ENCODE measurements at regions not wholly inside any gene's neighbourhood (a gene's known extent, or its start where the extent isn't known, plus 50 kb on each side); places are given as distances from the start of the nearest gene placed in this dataset.
"Not testable (repeated sequence)": the region's sequence is repeated elsewhere in the genome, so short reads cannot be mapped to it uniquely, and the experiment has no call there.

GRCh38 chr22:15880926-15881325 is 191.1 kb downstream of the POTEH start:
- H3K27ac ChIP-seq (ENCODE audit: low read length); H3F3A ChIP-seq (ENCODE audit: low read length, unreplicated experiment); DNase-seq; POLR2A ChIA-PET (ENCODE audit: unreplicated experiment); H3K9me2 ChIP-seq (replicated peaks; ENCODE audit: low read length); H4K20me1 ChIP-seq (ENCODE audit: low read length); H3K27me3 ChIP-seq (ENCODE audit: low read length); H3K79me2 ChIP-seq (ENCODE audit: low read length); H3K4me2 ChIP-seq (ENCODE audit: low read length); BruUV-seq (replicated peaks); H3K4me3 ChIP-seq (ENCODE audit: low read length); ATAC-seq; intact Hi-C loops (cut with micrococcal nuclease); H3K9me3 ChIP-seq (ENCODE audit: low read length); H3K4me1 ChIP-seq (ENCODE audit: insufficient read depth, low read length); H3K9ac ChIP-seq (ENCODE audit: low read length); H2AFZ ChIP-seq (ENCODE audit: low read length); CTCF ChIA-PET; H3K36me3 ChIP-seq (ENCODE audit: low read depth, low read length): not testable (repeated sequence)

DNA sequence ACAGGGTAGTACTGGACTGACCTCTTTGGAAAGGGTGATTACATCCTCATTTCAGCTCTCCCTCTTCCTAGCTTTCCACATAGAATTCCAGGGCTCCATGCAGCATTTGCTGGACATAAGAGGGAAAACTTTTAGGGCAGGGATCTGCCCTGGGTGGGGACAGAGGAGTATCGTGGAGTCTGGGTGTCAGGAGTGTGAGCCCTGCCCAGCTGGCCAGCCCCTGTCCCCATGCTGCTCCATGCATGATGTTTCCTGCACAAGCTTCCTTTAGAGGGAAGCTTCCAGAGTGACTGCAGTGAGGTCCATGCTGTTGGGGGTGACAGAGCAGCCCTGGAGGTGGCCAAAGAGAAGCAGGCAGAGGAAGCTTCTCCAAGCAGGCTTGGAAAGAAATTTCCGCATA is 214.5 kb downstream of the POTEH start:
- POLR2A ChIA-PET (ENCODE audit: unreplicated experiment); H3K4me3 ChIP-seq (ENCODE audit: low read length); H3K9me3 ChIP-seq (ENCODE audit: low read length); intact Hi-C loops (cut with micrococcal nuclease); H3K4me1 ChIP-seq (ENCODE audit: insufficient read depth, low read length); H3K27me3 ChIP-seq (ENCODE audit: low read length); H3K36me3 ChIP-seq (ENCODE audit: low read depth, low read length); ATAC-seq; H3K79me2 ChIP-seq (ENCODE audit: low read length); H4K20me1 ChIP-seq (ENCODE audit: low read length); H2AFZ ChIP-seq (ENCODE audit: low read length); BruUV-seq (replicated peaks); H3K27ac ChIP-seq (ENCODE audit: low read length); DNase-seq; H3F3A ChIP-seq (ENCODE audit: low read length, unreplicated experiment); H3K4me2 ChIP-seq (ENCODE audit: low read length); H3K9ac ChIP-seq (ENCODE audit: low read length); CTCF ChIA-PET; H3K9me2 ChIP-seq (replicated peaks; ENCODE audit: low read length): not testable (repeated sequence)

GRCh38 chr22:15911704-15912103 is 221.9 kb downstream of the POTEH start:
- H3K36me3 ChIP-seq (ENCODE audit: low read depth, low read length); H4K20me1 ChIP-seq (ENCODE audit: low read length); H2AFZ ChIP-seq (ENCODE audit: low read length); CTCF ChIA-PET; H3K9ac ChIP-seq (ENCODE audit: low read length); H3K9me3 ChIP-seq (ENCODE audit: low read length); BruUV-seq (replicated peaks); H3F3A ChIP-seq (ENCODE audit: low read length, unreplicated experiment); H3K4me2 ChIP-seq (ENCODE audit: low read length); H3K4me3 ChIP-seq (ENCODE audit: low read length); H3K4me1 ChIP-seq (ENCODE audit: insufficient read depth, low read length); DNase-seq; H3K27ac ChIP-seq (ENCODE audit: low read length); ATAC-seq; POLR2A ChIA-PET (ENCODE audit: unreplicated experiment); H3K27me3 ChIP-seq (ENCODE audit: low read length); H3K9me2 ChIP-seq (replicated peaks; ENCODE audit: low read length); H3K79me2 ChIP-seq (ENCODE audit: low read length); intact Hi-C loops (cut with micrococcal nuclease): not testable (repeated sequence)

DNA sequence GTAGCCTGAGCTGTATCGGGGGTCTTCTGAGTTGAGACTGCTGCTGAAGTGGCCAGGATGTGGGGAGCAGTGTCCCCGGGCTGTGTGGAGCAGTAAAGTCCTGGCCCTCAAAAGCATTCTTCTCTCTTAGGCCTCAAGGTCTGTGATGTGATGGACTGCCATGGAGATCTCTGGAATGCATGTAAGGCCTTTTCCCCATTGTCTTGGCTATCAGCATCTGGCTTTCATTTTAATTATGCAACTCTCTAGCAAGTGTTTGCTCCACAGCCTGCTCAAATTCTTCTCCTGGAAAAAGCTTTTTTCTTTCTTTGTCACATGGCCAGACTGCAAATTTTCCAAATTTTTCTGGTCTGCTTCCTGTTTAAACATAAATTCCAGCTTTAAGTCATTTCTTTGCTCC is 229.3 kb downstream of the POTEH start:
- H3K9ac ChIP-seq (ENCODE audit: low read length); H3K9me2 ChIP-seq (replicated peaks; ENCODE audit: low read length); intact Hi-C loops (cut with micrococcal nuclease); H3K4me3 ChIP-seq (ENCODE audit: low read length); BruUV-seq (replicated peaks); H3K4me1 ChIP-seq (ENCODE audit: insufficient read depth, low read length); H3K27ac ChIP-seq (ENCODE audit: low read length); DNase-seq; H3K79me2 ChIP-seq (ENCODE audit: low read length); H3K36me3 ChIP-seq (ENCODE audit: low read depth, low read length); H4K20me1 ChIP-seq (ENCODE audit: low read length); H3K4me2 ChIP-seq (ENCODE audit: low read length); ATAC-seq; CTCF ChIA-PET; H3F3A ChIP-seq (ENCODE audit: low read length, unreplicated experiment); H3K27me3 ChIP-seq (ENCODE audit: low read length); H3K9me3 ChIP-seq (ENCODE audit: low read length); H2AFZ ChIP-seq (ENCODE audit: low read length); POLR2A ChIA-PET (ENCODE audit: unreplicated experiment): not testable (repeated sequence)

DNA sequence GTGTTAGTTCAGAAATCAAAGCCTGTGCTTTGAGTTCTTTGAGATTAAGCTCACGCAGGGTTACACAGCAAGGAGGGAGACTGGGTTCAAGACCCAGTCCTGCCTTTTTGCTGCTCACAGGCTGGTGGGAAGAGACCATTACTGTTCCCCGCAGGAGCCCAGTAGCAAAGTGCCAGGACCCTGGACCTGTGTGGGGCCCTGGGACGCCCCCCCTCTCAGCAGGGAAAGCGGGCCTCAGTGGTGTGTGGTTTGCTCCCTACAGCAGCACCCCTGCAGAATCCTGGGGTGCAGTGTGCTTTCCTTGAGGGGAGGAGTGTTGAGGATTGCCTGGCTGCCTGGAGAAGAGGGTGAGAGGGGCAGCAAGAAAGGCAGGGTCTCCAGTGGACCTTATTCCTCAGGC is 231.1 kb downstream of the POTEH start:
- intact Hi-C loops (cut with micrococcal nuclease); H3K9me3 ChIP-seq (ENCODE audit: low read length); BruUV-seq (replicated peaks): not testable (repeated sequence)

GRCh38 chr22:15922132-15922531 is 232.3 kb downstream of the POTEH start:
- H3K9me2 ChIP-seq (replicated peaks; ENCODE audit: low read length); H3K4me1 ChIP-seq (ENCODE audit: insufficient read depth, low read length); H3K27me3 ChIP-seq (ENCODE audit: low read length); H3K79me2 ChIP-seq (ENCODE audit: low read length); H3K9ac ChIP-seq (ENCODE audit: low read length); BruUV-seq (replicated peaks); H3F3A ChIP-seq (ENCODE audit: low read length, unreplicated experiment); POLR2A ChIA-PET (ENCODE audit: unreplicated experiment); CTCF ChIA-PET; H2AFZ ChIP-seq (ENCODE audit: low read length); H3K36me3 ChIP-seq (ENCODE audit: low read depth, low read length); ATAC-seq; H3K27ac ChIP-seq (ENCODE audit: low read length); H3K4me2 ChIP-seq (ENCODE audit: low read length); H4K20me1 ChIP-seq (ENCODE audit: low read length); intact Hi-C loops (cut with micrococcal nuclease); H3K4me3 ChIP-seq (ENCODE audit: low read length); DNase-seq; H3K9me3 ChIP-seq (ENCODE audit: low read length): not testable (repeated sequence)

More for the DNA sequence above, 231.1 kb downstream of the POTEH start:
- H3K36me3 ChIP-seq (ENCODE audit: low read depth, low read length); POLR2A ChIA-PET (ENCODE audit: unreplicated experiment); H3K27ac ChIP-seq (ENCODE audit: low read length); H3K9ac ChIP-seq (ENCODE audit: low read length); H3K79me2 ChIP-seq (ENCODE audit: low read length); H3K4me1 ChIP-seq (ENCODE audit: insufficient read depth, low read length); H3F3A ChIP-seq (ENCODE audit: low read length, unreplicated experiment); H3K27me3 ChIP-seq (ENCODE audit: low read length); H3K9me2 ChIP-seq (replicated peaks; ENCODE audit: low read length); DNase-seq; CTCF ChIA-PET; H3K4me2 ChIP-seq (ENCODE audit: low read length); H4K20me1 ChIP-seq (ENCODE audit: low read length); ATAC-seq; H2AFZ ChIP-seq (ENCODE audit: low read length); H3K4me3 ChIP-seq (ENCODE audit: low read length): not testable (repeated sequence)

DNA sequence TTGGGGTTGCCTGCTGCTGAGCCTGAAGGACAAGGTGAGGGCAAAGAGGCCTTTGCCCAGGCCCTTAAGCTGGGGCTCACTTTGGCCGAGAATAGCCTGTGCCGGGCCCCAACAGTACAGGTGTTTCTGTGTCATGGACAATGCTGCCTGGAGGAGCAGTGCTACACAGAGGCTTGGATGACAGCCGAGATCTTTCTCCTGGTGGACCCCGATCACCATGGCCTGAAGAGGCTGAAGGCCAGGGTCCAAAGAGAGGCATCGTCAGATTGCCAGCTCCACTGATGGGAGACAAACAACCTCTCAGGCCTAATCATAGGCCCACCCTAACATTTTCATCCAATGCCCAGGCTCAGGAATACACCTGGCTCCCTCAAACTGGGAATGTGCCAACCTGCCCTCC is 232.8 kb downstream of the POTEH start:
- intact Hi-C loops (cut with micrococcal nuclease); H3K9me2 ChIP-seq (replicated peaks; ENCODE audit: low read length); H3K4me3 ChIP-seq (ENCODE audit: low read length); H3K9me3 ChIP-seq (ENCODE audit: low read length); H4K20me1 ChIP-seq (ENCODE audit: low read length); H3K9ac ChIP-seq (ENCODE audit: low read length); H3K27me3 ChIP-seq (ENCODE audit: low read length); H3K79me2 ChIP-seq (ENCODE audit: low read length); H3K36me3 ChIP-seq (ENCODE audit: low read depth, low read length); BruUV-seq (replicated peaks); H3K4me2 ChIP-seq (ENCODE audit: low read length); H3F3A ChIP-seq (ENCODE audit: low read length, unreplicated experiment); DNase-seq; ATAC-seq; POLR2A ChIA-PET (ENCODE audit: unreplicated experiment); H3K4me1 ChIP-seq (ENCODE audit: insufficient read depth, low read length); H3K27ac ChIP-seq (ENCODE audit: low read length); H2AFZ ChIP-seq (ENCODE audit: low read length); CTCF ChIA-PET: not testable (repeated sequence)

Measured in PC-3 (cell line).